A549 (cell line): ENCODE measurements at regions not wholly inside any gene's neighbourhood (a gene's known extent, or its start where the extent isn't known, plus 50 kb on each side); places are given as distances from the start of the nearest gene placed in this dataset.

Experiments
- CBX2 ChIP-seq: fragments of 200-600 bp; sonication (generic); IDR thresholded peaks from 2 replicates; pipeline ENCODE4 v1.6.1; 2016; ENCODE audit warnings: low read depth, mild to moderate bottlenecking, borderline replicate concordance
- CBX8 ChIP-seq: fragments of 200-600 bp; sonication (generic); IDR thresholded peaks from 2 replicates; pipeline ENCODE4 v1.6.1; 2016
- CEBPB ChIP-seq, 2 experiments: fragments of >200 bp in 1 of 2; sonication (Bioruptor Twin) in 1 of 2; formaldehyde crosslinking in 1 of 2; IDR thresholded peaks; 2 replicates each; pipeline ENCODE4 v1.6.1; 2012 to 2016
- CHD2 ChIP-seq: fragments of 150-350 bp; IDR thresholded peaks from 2 replicates; pipeline ENCODE4 v1.6.1; 2014; ENCODE audit warnings: low read length; ENCODE audit not compliant: partially characterized antibody
- CHD4 ChIP-seq: fragments of 200-600 bp; sonication (generic); IDR thresholded peaks from 2 replicates; pipeline ENCODE4 v1.6.1; 2016; ENCODE audit warnings: antibody characterized with exemption, mild to moderate bottlenecking, borderline replicate concordance
- EHF ChIP-seq: fragments of 250-450 bp; sonication (Bioruptor Pico); IDR thresholded peaks from 2 replicates; pipeline ENCODE4 v1.5.0; 2020; ENCODE audit warnings: mild to moderate bottlenecking
- FOSB ChIP-seq: fragments of 250-450 bp; sonication (Bioruptor Pico); IDR thresholded peaks from 2 replicates; pipeline ENCODE4 v1.5.0; 2020; ENCODE audit warnings: mild to moderate bottlenecking, moderate library complexity
- HEYL ChIP-seq: fragments of 250-450 bp; sonication (Bioruptor Pico); IDR thresholded peaks from 2 replicates; pipeline ENCODE4 v1.8.0; 2021; ENCODE audit warnings: mild to moderate bottlenecking, moderate library complexity
- JUN ChIP-seq, 2 experiments: fragments of >200 bp; sonication (Bioruptor Twin); formaldehyde crosslinking; IDR thresholded peaks; 2 replicates in 1 of 2; 3 replicates in 1 of 2; pipeline ENCODE4 v1.6.1; 2016 to 2017
- JUNB ChIP-seq: fragments of >200 bp; sonication (Bioruptor Twin); formaldehyde crosslinking; IDR thresholded peaks from 2 replicates; pipeline ENCODE4 v1.6.1; 2016
- KDM1A ChIP-seq: fragments of 200-600 bp; sonication (generic); IDR thresholded peaks from 2 replicates; pipeline ENCODE4 v1.6.1; 2016; ENCODE audit warnings: low read depth, mild to moderate bottlenecking
- KDM5A ChIP-seq: fragments of 200-600 bp; sonication (generic); IDR thresholded peaks from 2 replicates; pipeline ENCODE4 v1.6.1; 2016; ENCODE audit warnings: antibody characterized with exemption, mild to moderate bottlenecking
- MAX ChIP-seq: IDR thresholded peaks from 2 replicates; pipeline ENCODE4 v1.6.1; 2012
- MAZ ChIP-seq: fragments of 150-350 bp; IDR thresholded peaks from 2 replicates; pipeline ENCODE4 v1.6.1; 2014; ENCODE audit warnings: antibody characterized with exemption, low read depth, low read length, borderline replicate concordance
- MYC ChIP-seq: IDR thresholded peaks from 2 replicates; pipeline ENCODE4 v1.6.1; 2012; ENCODE audit warnings: mild to moderate bottlenecking, inconsistent platforms, low read length, improper control_type of control experiment, borderline replicate concordance
- NPAS2 ChIP-seq: fragments of 250-450 bp; sonication (Bioruptor Pico); IDR thresholded peaks from 2 replicates; pipeline ENCODE4 v1.8.0; 2022; ENCODE audit warnings: mild to moderate bottlenecking, moderate library complexity, borderline replicate concordance
- NR3C1 ChIP-seq: fragments of >200 bp; sonication (Bioruptor Twin); formaldehyde crosslinking; IDR thresholded peaks from 3 replicates; pipeline ENCODE4 v1.6.1; 2017
- PHF8 ChIP-seq: fragments of 200-600 bp; sonication (generic); IDR thresholded peaks from 2 replicates; pipeline ENCODE4 v1.6.1; 2016; ENCODE audit warnings: low read depth, mild to moderate bottlenecking, antibody characterized with exemption, moderate library complexity, borderline replicate concordance
- POLR2AphosphoS2 ChIP-seq: conservative IDR thresholded peaks from 2 replicates; pipeline ENCODE4 v1.6.1; 2012; ENCODE audit warnings: low read length, improper control_type of control experiment, inconsistent platforms
- RAD21 ChIP-seq, 2 experiments: fragments of >200 bp in 1 of 2; sonication (Bioruptor Twin) in 1 of 2; formaldehyde crosslinking in 1 of 2; IDR thresholded peaks in 1 of 2; conservative IDR thresholded peaks in 1 of 2; 2 replicates in 1 of 2; 3 replicates in 1 of 2; pipeline ENCODE4 v1.6.1; 2012 to 2018; ENCODE audit warnings: inconsistent platforms in 1 of 2
- RCOR1 ChIP-seq: fragments of 150-350 bp; IDR thresholded peaks from 2 replicates; pipeline ENCODE4 v1.6.1; 2014; ENCODE audit warnings: antibody characterized with exemption, low read length, low read depth
- REST ChIP-seq: fragments of 200-600 bp; sonication (generic); IDR thresholded peaks from 2 replicates; pipeline ENCODE4 v1.6.1; 2016; ENCODE audit warnings: antibody characterized with exemption, mild to moderate bottlenecking, moderate library complexity
- SMC3 ChIP-seq: fragments of >200 bp; sonication (Bioruptor Twin); formaldehyde crosslinking; IDR thresholded peaks from 3 replicates; pipeline ENCODE4 v1.6.1; 2018; ENCODE audit warnings: inconsistent platforms
- SREBF2 ChIP-seq: fragments of 450-650 bp; IDR thresholded peaks from 2 replicates; pipeline ENCODE4 v1.6.1; 2014; ENCODE audit warnings: mild to moderate bottlenecking, moderate library complexity
- USF2 ChIP-seq: fragments of 450-650 bp; IDR thresholded peaks from 2 replicates; pipeline ENCODE4 v1.6.1; 2014; ENCODE audit warnings: antibody characterized with exemption
- ZNF302 ChIP-seq: fragments of 250-450 bp; sonication (Bioruptor Pico); IDR thresholded peaks from 2 replicates; pipeline ENCODE4 v1.9.0; 2021; ENCODE audit warnings: inconsistent platforms, mild to moderate bottlenecking, moderate library complexity
- TF ChIP-seq, protein P1 (sequence below): fragments of 250-450 bp; sonication (Bioruptor Pico); IDR thresholded peaks from 2 replicates; pipeline ENCODE4 v1.5.0; 2020; ENCODE audit warnings: low read depth, mild to moderate bottlenecking, moderate library complexity
- TF ChIP-seq, protein P2 (sequence below): IDR thresholded peaks from 2 replicates; pipeline ENCODE4 v1.6.1; 2012; ENCODE audit warnings: low read depth, borderline replicate concordance
- TF ChIP-seq, protein P3 (sequence below): IDR thresholded peaks from 2 replicates; pipeline ENCODE4 v1.6.1; 2012
- TF ChIP-seq, protein P4 (sequence below): fragments of >200 bp; sonication (Bioruptor Twin); formaldehyde crosslinking; IDR thresholded peaks from 3 replicates; pipeline ENCODE4 v1.6.1; 2016

DNA sequence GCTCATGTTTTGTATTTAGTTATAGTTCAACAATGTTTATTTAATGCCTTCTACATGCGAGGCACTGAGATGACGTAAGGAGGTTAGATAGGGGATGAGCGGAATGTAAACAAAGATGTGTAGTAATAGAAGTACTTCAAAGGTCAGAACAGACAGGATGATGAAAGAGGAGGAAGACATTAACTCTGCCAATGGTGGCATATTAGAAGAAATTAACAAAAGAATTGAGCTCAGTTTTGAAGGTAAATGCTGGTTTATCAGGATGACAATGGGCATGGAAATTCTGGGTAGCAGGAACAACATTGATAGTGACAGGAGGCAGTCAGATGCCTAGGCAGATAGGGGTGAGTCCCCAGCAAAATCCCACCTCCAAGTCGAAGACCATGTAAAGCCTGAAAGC lies 62.3 kb upstream of the PGRMC2 start (continued):
- TF ChIP-seq REST (no peak), MAX (peak; percentile 76), NPAS2 (CRISPR knock-in tag) (no peak), CBX8 (no peak), CHD2 (no peak), POLR2AphosphoS2 (no peak), NR3C1 (no peak), MAZ (no peak), SREBF2 (no peak), JUNB (peak; percentile 87), RAD21 (conservative IDR thresholded peaks at IDR 0.05 in 1 of 2, IDR thresholded peaks at IDR 0.05 in 1 of 2) (peak in 1 of 2 experiments; percentile 16; a peak in 3 of 5 replicates), CBX2 (no peak), PHF8 (no peak), CHD4 (no peak), RCOR1 (no peak), CEBPB (IDR thresholded peaks at IDR 0.05) (peak; percentile 89 to 98), JUN (IDR thresholded peaks at IDR 0.05) (peak; percentile 86 to 97; a peak in 4 of 5 replicates), SMC3 (peak; percentile 43; the same call in 2 of the 3 replicates), FOSB (CRISPR knock-in tag) (no peak), KDM1A (no peak), EHF (CRISPR knock-in tag) (no peak), ZNF302 (CRISPR knock-in tag) (no peak), MYC (no peak), USF2 (no peak), KDM5A (no peak), HEYL (no peak)
- TF ChIP-seq, protein P1, sequence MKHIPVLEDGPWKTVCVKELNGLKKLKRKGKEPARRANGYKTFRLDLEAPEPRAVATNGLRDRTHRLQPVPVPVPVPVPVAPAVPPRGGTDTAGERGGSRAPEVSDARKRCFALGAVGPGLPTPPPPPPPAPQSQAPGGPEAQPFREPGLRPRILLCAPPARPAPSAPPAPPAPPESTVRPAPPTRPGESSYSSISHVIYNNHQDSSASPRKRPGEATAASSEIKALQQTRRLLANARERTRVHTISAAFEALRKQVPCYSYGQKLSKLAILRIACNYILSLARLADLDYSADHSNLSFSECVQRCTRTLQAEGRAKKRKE (CRISPR knock-in tag): 0 out of 2 replicates have a peak, but pooled peaks have one; percentile 17
- TF ChIP-seq, protein P2, sequence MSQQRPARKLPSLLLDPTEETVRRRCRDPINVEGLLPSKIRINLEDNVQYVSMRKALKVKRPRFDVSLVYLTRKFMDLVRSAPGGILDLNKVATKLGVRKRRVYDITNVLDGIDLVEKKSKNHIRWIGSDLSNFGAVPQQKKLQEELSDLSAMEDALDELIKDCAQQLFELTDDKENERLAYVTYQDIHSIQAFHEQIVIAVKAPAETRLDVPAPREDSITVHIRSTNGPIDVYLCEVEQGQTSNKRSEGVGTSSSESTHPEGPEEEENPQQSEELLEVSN: no peak
- TF ChIP-seq, protein P3, sequence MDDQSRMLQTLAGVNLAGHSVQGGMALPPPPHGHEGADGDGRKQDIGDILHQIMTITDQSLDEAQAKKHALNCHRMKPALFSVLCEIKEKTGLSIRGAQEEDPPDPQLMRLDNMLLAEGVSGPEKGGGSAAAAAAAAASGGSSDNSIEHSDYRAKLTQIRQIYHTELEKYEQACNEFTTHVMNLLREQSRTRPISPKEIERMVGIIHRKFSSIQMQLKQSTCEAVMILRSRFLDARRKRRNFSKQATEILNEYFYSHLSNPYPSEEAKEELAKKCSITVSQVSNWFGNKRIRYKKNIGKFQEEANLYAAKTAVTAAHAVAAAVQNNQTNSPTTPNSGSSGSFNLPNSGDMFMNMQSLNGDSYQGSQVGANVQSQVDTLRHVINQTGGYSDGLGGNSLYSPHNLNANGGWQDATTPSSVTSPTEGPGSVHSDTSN: 0 out of 2 replicates have a peak, but pooled peaks have one; percentile 47
- TF ChIP-seq, protein P4, sequence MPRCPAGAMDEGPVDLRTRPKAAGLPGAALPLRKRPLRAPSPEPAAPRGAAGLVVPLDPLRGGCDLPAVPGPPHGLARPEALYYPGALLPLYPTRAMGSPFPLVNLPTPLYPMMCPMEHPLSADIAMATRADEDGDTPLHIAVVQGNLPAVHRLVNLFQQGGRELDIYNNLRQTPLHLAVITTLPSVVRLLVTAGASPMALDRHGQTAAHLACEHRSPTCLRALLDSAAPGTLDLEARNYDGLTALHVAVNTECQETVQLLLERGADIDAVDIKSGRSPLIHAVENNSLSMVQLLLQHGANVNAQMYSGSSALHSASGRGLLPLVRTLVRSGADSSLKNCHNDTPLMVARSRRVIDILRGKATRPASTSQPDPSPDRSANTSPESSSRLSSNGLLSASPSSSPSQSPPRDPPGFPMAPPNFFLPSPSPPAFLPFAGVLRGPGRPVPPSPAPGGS: peak; percentile 96
